Left lung (tissue), 4 donors: ENCODE measurements at regions not wholly inside any gene's neighbourhood (a gene's known extent, or its start where the extent isn't known, plus 50 kb on each side); places are given as distances from the start of the nearest gene placed in this dataset.
"Not testable (repeated sequence)": the region's sequence is repeated elsewhere in the genome, so short reads cannot be mapped to it uniquely, and the experiment has no call there.

ENCODE experiments used
- ATAC-seq: fragments of 200-7000 bp; cut with Tn5 transposase; one replicate; pipeline ENCODE4 v1.9.1; 2020; ENCODE audit warnings: moderate library complexity
- DNase-seq, 4 donors: peaks; one replicate each; pipeline ENCODE4 v3.0.0-alpha.2; 2013 to 2020
- H3K27ac ChIP-seq, 2 donors: fragments of 200-600 bp; sonication (generic) in 1 of 2; one replicate each; pipeline versions ENCODE4 v1.5.0 to v1.8.0; 2020 to 2021
- H3K27me3 ChIP-seq, 2 donors: fragments of 200-600 bp; sonication (generic) in 1 of 2; one replicate each; pipeline versions ENCODE4 v1.5.0 to v1.8.0; 2020 to 2021
- H3K36me3 ChIP-seq, 2 donors: fragments of 200-600 bp; sonication (generic) in 1 of 2; one replicate each; pipeline versions ENCODE4 v1.5.0 to v1.8.0; 2020 to 2021
- H3K4me1 ChIP-seq, 2 donors: fragments of 200-600 bp; one replicate each; pipeline ENCODE4 v1.8.0; 2021
- H3K4me3 ChIP-seq, 2 donors: fragments of 200-600 bp; sonication (generic) in 1 of 2; one replicate each; pipeline versions ENCODE4 v1.5.0 to v1.8.0; 2020 to 2021; ENCODE audit warnings: mild to moderate bottlenecking in 1 of 2
- H3K9me3 ChIP-seq, 2 donors: fragments of 200-600 bp; sonication (generic) in 1 of 2; one replicate each; pipeline versions ENCODE4 v1.5.0 to v1.8.0; 2020 to 2021
- CTCF ChIP-seq, 2 donors: fragments of 200-600 bp; sonication (generic) in 1 of 2; IDR thresholded peaks; one replicate each; pipeline versions ENCODE4 v1.5.0 to v1.8.0; 2021; ENCODE audit warnings: antibody characterized with exemption in 2 of 2
- intact Hi-C, 2 donors: fragments of 100-400 bp; cut with DNase I; formaldehyde crosslinking; loops; one replicate each; pipeline versions ENCODE4 v1.11.2 to v1.14.2; 2022
- donor health status: DM: no; HTN: yes; CAD: no.
- donor health status: DM: no; HTN: no; CAD: no.

- intact Hi-C loops, result no loop called here
These were observed 170.8 kb downstream of the RTP5 start for GRCh38 chr2:242040303-242040655.

GRCh38 chr2:242040681-242041080 is 171.2 kb downstream of the RTP5 start:
- ATAC-seq (no peak), DNase-seq (no peak)
- TF ChIP-seq CTCF (IDR thresholded peaks at IDR 0.05), result no peak
- Histone ChIP-seq H3K36me3 (no peaks in the 10 kb centered on the region), H3K4me1 (no peaks in the 10 kb centered on the region), H3K27me3 (peaks cover 0 to 81% of the 10 kb centered on the region in 2 donors), H3K4me3 (no peak overlapping the region), H3K9me3 (no peaks in the 10 kb centered on the region), H3K27ac (no peak overlapping the region)
- intact Hi-C loops, result no loop called here

More at GRCh38 chr2:242040303-242040655, 170.8 kb downstream of the RTP5 start:
- DNase-seq, result no peak
- peaks cover 0 to 85% of the 10 kb centered on the region in 2 donors for H3K27me3 ChIP-seq
- no peaks in the 10 kb centered on the region for H3K4me1 ChIP-seq
- no peaks in the 10 kb centered on the region for H3K9me3 ChIP-seq
- no peak overlapping the region for H3K27ac ChIP-seq
- H3K36me3 ChIP-seq, result no peaks in the 10 kb centered on the region
- TF ChIP-seq CTCF (IDR thresholded peaks at IDR 0.05), result no peak
- H3K4me3 ChIP-seq, result no peak overlapping the region
- no peak for ATAC-seq

- no peak for TF ChIP-seq CTCF (IDR thresholded peaks at IDR 0.05)
- intact Hi-C loops, result no loop called here
- DNase-seq (no peak), ATAC-seq (no peak)
- H3K4me3 ChIP-seq, result no peak overlapping the region
- no peak overlapping the region for H3K27ac ChIP-seq
- H3K4me1 ChIP-seq, result no peaks in the 10 kb centered on the region
- no peaks in the 10 kb centered on the region for H3K9me3 ChIP-seq
- H3K36me3 ChIP-seq, result no peaks in the 10 kb centered on the region
- peaks cover 0 to 80% of the 10 kb centered on the region in 2 donors for H3K27me3 ChIP-seq
These were observed 172.3 kb downstream of the RTP5 start for GRCh38 chr2:242041816-242042215.

GRCh38 chr2:242043538-242044312 is 174.2 kb downstream of the RTP5 start:
- Histone ChIP-seq H3K27ac (no peak overlapping the region), H3K9me3 (no peaks in the 10 kb centered on the region), H3K4me1 (no peaks in the 10 kb centered on the region), H3K27me3 (peaks cover 0 to 71% of the 10 kb centered on the region in 2 donors), H3K4me3 (no peak overlapping the region), H3K36me3 (no peaks in the 10 kb centered on the region)
- DNase-seq, result no peak
- TF ChIP-seq CTCF (IDR thresholded peaks at IDR 0.05), result no peak
- intact Hi-C loops, result no loop called here
- ATAC-seq, result no peak

GRCh38 chr2:242044313-242044590 is 174.7 kb downstream of the RTP5 start:
- Histone ChIP-seq H3K4me3 (no peak overlapping the region), H3K9me3 (no peaks in the 10 kb centered on the region), H3K4me1 (no peaks in the 10 kb centered on the region), H3K27me3 (peaks cover 0 to 66% of the 10 kb centered on the region in 2 donors), H3K36me3 (no peaks in the 10 kb centered on the region), H3K27ac (no peak overlapping the region)
- no peak for TF ChIP-seq CTCF (IDR thresholded peaks at IDR 0.05)
- intact Hi-C loops, result no loop called here
- ATAC-seq (no peak), DNase-seq (no peak)

- H3K27ac ChIP-seq, H3K4me3 ChIP-seq, intact Hi-C loops, ATAC-seq, DNase-seq, H3K36me3 ChIP-seq, H3K9me3 ChIP-seq, H3K4me1 ChIP-seq: not testable (repeated sequence)
- peaks cover 0 to 53% of the 10 kb centered on the region in 2 donors for H3K27me3 ChIP-seq
These were observed 176.1 kb downstream of the RTP5 start for GRCh38 chr2:242045596-242046144.
